Astrocyte (in vitro differentiated cells and primary cell): ENCODE measurements at regions not wholly inside any gene's neighbourhood (a gene's known extent, or its start where the extent isn't known, plus 50 kb on each side); places are given as distances from the start of the nearest gene placed in this dataset.

Experiments used
- EZH2 ChIP-seq: IDR thresholded peaks from 2 replicates; pipeline ENCODE4 v1.6.1; 2012; ENCODE audit warnings: mild to moderate bottlenecking, low read length, inconsistent platforms; ENCODE audit not compliant: insufficient read depth
- TF ChIP-seq, protein P1 (sequence below): IDR thresholded peaks from 2 replicates; pipeline ENCODE4 v1.5.1; 2011; ENCODE audit warnings: low read depth, mild to moderate bottlenecking, inconsistent platforms, low read length, moderate library complexity; ENCODE audit not compliant: insufficient read depth

DNA sequence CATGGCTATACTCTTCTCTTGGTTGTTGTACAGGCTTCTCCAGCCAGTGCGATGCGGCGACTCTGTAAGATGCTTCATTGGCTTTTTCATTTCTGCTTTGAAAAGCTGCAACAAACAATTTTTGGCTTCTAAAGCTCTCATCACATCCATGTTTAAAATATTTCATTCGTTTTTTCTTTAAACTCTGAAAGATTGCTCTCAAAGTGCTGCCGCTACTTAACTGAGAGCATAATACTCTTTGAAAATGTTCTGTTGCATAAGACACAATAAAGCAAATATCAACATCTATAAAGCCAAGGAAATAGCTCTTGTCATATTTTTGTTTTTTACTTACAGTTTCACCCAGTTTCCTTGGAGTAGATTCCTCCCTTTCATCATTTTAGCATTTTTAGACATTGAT lies 468.3 kb downstream of the TBC1D22A start:
- TF ChIP-seq, protein P1, sequence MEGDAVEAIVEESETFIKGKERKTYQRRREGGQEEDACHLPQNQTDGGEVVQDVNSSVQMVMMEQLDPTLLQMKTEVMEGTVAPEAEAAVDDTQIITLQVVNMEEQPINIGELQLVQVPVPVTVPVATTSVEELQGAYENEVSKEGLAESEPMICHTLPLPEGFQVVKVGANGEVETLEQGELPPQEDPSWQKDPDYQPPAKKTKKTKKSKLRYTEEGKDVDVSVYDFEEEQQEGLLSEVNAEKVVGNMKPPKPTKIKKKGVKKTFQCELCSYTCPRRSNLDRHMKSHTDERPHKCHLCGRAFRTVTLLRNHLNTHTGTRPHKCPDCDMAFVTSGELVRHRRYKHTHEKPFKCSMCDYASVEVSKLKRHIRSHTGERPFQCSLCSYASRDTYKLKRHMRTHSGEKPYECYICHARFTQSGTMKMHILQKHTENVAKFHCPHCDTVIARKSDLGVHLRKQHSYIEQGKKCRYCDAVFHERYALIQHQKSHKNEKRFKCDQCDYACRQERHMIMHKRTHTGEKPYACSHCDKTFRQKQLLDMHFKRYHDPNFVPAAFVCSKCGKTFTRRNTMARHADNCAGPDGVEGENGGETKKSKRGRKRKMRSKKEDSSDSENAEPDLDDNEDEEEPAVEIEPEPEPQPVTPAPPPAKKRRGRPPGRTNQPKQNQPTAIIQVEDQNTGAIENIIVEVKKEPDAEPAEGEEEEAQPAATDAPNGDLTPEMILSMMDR: no peak
- no peak for TF ChIP-seq EZH2
